Neuronal stem cell (in vitro differentiated cells): ENCODE measurements at regions not wholly inside any gene's neighbourhood (a gene's known extent, or its start where the extent isn't known, plus 50 kb on each side); places are given as distances from the start of the nearest gene placed in this dataset.
"Not testable (repeated sequence)": the region's sequence is repeated elsewhere in the genome, so short reads cannot be mapped to it uniquely, and the experiment has no call there.

Experiments used
- DNase-seq: peaks from one replicate; pipeline ENCODE4 v3.0.0-alpha.2; 2013; ENCODE audit warnings: low spot score
- H2AFZ ChIP-seq: one replicate; pipeline ENCODE4 v1.6.1; 2013; ENCODE audit warnings: mild to moderate bottlenecking, low read length, inconsistent platforms
- H2AK5ac ChIP-seq: 2 replicates; pipeline ENCODE4 v1.6.1; 2013; ENCODE audit warnings: low read depth, mild to moderate bottlenecking, inconsistent platforms, low read length, moderate library complexity, mixed read lengths
- H2BK120ac ChIP-seq: 2 replicates; pipeline ENCODE4 v1.6.1; 2013; ENCODE audit warnings: low read depth, mild to moderate bottlenecking, inconsistent platforms, low read length, moderate library complexity, mixed read lengths
- H2BK12ac ChIP-seq: one replicate; pipeline ENCODE4 v1.6.1; 2013; ENCODE audit warnings: low read length, inconsistent platforms
- H2BK15ac ChIP-seq: 2 replicates; pipeline ENCODE4 v1.6.1; 2013; ENCODE audit warnings: mild to moderate bottlenecking, low read length, inconsistent platforms, mixed read lengths
- H2BK5ac ChIP-seq: one replicate; pipeline ENCODE4 v1.6.1; 2013; ENCODE audit warnings: inconsistent platforms, mild to moderate bottlenecking, low read length, moderate library complexity
- H3K14ac ChIP-seq: one replicate; pipeline ENCODE4 v1.6.1; 2013; ENCODE audit warnings: low read length, inconsistent platforms
- H3K18ac ChIP-seq: 2 replicates; pipeline ENCODE4 v1.6.1; 2013; ENCODE audit warnings: low read length, inconsistent platforms
- H3K23ac ChIP-seq: 2 replicates; pipeline ENCODE4 v1.6.1; 2013; ENCODE audit warnings: low read depth, mild to moderate bottlenecking, mixed read lengths, low read length, inconsistent platforms; ENCODE audit not compliant: poor library complexity
- H3K27ac ChIP-seq: replicated peaks from 3 replicates; pipeline ENCODE4 v1.5.1; 2013; ENCODE audit warnings: low read length, inconsistent platforms
- H3K27me3 ChIP-seq, 3 experiments: 2 replicates each; pipeline ENCODE4 v1.6.1; 2013; ENCODE audit warnings: low read length in 3 of 3, mild to moderate bottlenecking in 2 of 3, inconsistent platforms in 1 of 3, low read depth in 1 of 3, mixed read lengths in 1 of 3, moderate library complexity in 1 of 3; ENCODE audit not compliant: control insufficient read depth in 3 of 3, insufficient read depth in 3 of 3
- H3K36me3 ChIP-seq, 2 donors: replicated peaks in 1 of 2; 2 replicates each; pipeline ENCODE4 v1.6.1; 2013; ENCODE audit warnings: low read length in 2 of 2; ENCODE audit not compliant: control insufficient read depth in 2 of 2, insufficient read depth in 2 of 2
- H3K4ac ChIP-seq: 2 replicates; pipeline ENCODE4 v1.6.1; 2013; ENCODE audit warnings: inconsistent platforms, mild to moderate bottlenecking, low read length, moderate library complexity
- H3K4me1 ChIP-seq, 2 donors: 1 replicate in 1 of 2; 2 replicates in 1 of 2; pipeline ENCODE4 v1.6.1; 2013; ENCODE audit warnings: low read length in 2 of 2, low read depth in 1 of 2; ENCODE audit not compliant: control insufficient read depth in 2 of 2, insufficient read depth in 1 of 2
- H3K4me2 ChIP-seq: one replicate; pipeline ENCODE4 v1.6.1; 2013; ENCODE audit warnings: mild to moderate bottlenecking, low read length, inconsistent platforms; ENCODE audit not compliant: insufficient read depth, poor library complexity, severe bottlenecking
- H3K4me3 ChIP-seq, 2 donors: 2 replicates each; pipeline ENCODE4 v1.5.1; 2013; ENCODE audit warnings: low read length in 2 of 2, mild to moderate bottlenecking in 2 of 2, inconsistent platforms in 1 of 2, moderate library complexity in 1 of 2
- H3K79me1 ChIP-seq: one replicate; pipeline ENCODE4 v1.6.1; 2013; ENCODE audit warnings: low read depth, mild to moderate bottlenecking, inconsistent platforms, low read length, moderate library complexity
- H3K9ac ChIP-seq: one replicate; pipeline ENCODE4 v1.6.1; 2013; ENCODE audit warnings: mild to moderate bottlenecking, low read depth, low read length, inconsistent platforms; ENCODE audit not compliant: poor library complexity
- H3K9me3 ChIP-seq, 2 donors: replicated peaks in 1 of 2; 2 replicates each; pipeline versions ENCODE3 to v1.6.1; 2013; ENCODE audit warnings: low read length in 2 of 2, mild to moderate bottlenecking in 2 of 2, inconsistent platforms in 1 of 2, low read depth in 1 of 2, mixed read lengths in 1 of 2, moderate library complexity in 1 of 2; ENCODE audit not compliant: control insufficient read depth in 2 of 2, insufficient read depth in 1 of 2
- H4K8ac ChIP-seq: one replicate; pipeline ENCODE4 v1.6.1; 2013; ENCODE audit warnings: low read depth, mild to moderate bottlenecking, inconsistent platforms, low read length, moderate library complexity
- H4K91ac ChIP-seq: one replicate; pipeline ENCODE4 v1.6.1; 2013; ENCODE audit warnings: low read length, low read depth, mild to moderate bottlenecking, inconsistent platforms; ENCODE audit not compliant: poor library complexity
- WGBS, 2 donors: extraction: QIAGEN DNeasy Blood & Tissue Kit; methylation state at CpG; one replicate each; pipeline ENCODE4 v1.1.7; 2013; ENCODE audit warnings: missing lambda C conversion rate in 2 of 2, mixed read lengths in 1 of 2; ENCODE audit not compliant: insufficient read length in 2 of 2, insufficient replicate concordance in 1 of 2; ENCODE audit errors: extremely low coverage in 2 of 2; 5-methylcytosine and 5-hydroxymethylcytosine counted together

DNA sequence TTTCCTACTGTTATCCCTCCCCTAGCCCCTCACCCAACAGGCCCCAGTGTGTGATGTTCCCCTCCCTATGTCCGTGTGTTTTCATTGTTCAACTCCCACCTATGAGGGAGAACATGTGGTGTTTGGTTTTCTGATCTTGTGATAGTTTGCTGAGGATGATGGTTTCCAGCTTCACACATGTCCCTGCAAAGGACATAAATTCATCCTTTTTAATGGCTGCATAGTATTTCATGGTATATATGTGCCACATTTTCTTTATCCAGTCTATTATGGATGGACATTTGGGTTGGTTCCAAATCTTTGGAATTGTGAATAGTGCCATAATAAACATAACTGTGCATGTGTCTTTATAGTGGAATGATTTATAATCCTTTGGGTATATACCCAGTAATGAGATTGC lies 54.5 kb upstream of the NEK3 start:
- no CpG with 5 or more reads among the region's 1 CpG for WGBS, 2 donors
- not testable (repeated sequence) for H2BK5ac ChIP-seq, H3K9ac ChIP-seq, H4K91ac ChIP-seq, H3K27me3 ChIP-seq, H3K23ac ChIP-seq, H3K36me3 ChIP-seq, H3K27ac ChIP-seq, H2BK15ac ChIP-seq, H4K8ac ChIP-seq, H2AFZ ChIP-seq, H3K4me1 ChIP-seq, H2AK5ac ChIP-seq, DNase-seq, H3K4ac ChIP-seq, H3K4me2 ChIP-seq, H3K4me3 ChIP-seq, H2BK12ac ChIP-seq, H3K18ac ChIP-seq, H3K14ac ChIP-seq, H3K9me3 ChIP-seq, H2BK120ac ChIP-seq, H3K79me1 ChIP-seq

DNA sequence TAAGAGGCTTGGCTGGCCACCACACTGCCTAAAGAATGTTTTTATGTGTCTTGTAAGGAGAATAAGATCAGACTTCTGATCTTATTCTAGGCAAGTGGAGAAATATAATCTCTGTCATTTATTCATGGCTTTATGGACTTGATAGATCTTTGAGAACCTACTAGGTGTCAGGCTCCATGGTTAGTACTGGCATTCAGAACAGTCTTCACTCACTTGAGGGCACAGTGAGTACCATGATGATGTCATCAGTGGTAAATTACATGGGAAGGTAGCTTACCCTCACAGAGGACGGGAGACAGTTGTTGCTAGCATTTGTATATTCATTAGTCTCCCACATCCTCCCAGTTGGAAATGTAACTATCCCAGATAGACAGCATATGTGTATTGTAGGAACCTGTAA lies 53.5 kb upstream of the NEK3 start:
- H3K4me3 ChIP-seq, H2BK5ac ChIP-seq, H4K8ac ChIP-seq, H3K9me3 ChIP-seq, H2BK12ac ChIP-seq, H3K27ac ChIP-seq, H3K79me1 ChIP-seq, H2BK15ac ChIP-seq, H3K4me2 ChIP-seq, H3K36me3 ChIP-seq, H3K18ac ChIP-seq, DNase-seq, H3K14ac ChIP-seq, H3K23ac ChIP-seq, H2AK5ac ChIP-seq, H2AFZ ChIP-seq, H3K4ac ChIP-seq, H3K9ac ChIP-seq, H3K27me3 ChIP-seq, H3K4me1 ChIP-seq, H4K91ac ChIP-seq, H2BK120ac ChIP-seq: not testable (repeated sequence)
- WGBS, 2 donors: no CpG with 5 or more reads among the region's 1 CpG

DNA sequence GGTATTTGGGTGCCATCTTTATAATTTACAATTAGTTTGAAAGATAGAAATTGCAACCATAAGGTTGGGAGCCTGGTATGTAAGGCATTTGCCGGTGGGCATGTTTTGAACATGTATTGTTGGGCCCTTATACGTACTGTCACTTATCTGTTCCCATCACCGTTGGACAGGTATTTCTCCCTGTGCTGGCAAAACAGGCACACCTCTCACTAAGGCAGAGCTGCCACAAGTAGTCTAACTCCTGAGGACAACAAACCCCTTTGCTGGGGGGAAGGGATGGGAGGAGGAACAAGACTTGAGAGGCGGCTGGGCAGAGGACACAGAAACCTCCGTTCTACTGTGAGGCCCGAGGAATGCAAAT lies 52.0 kb upstream of the NEK3 start:
- peak overlapping the region; percentile 64 for H2AFZ ChIP-seq
- H3K36me3 ChIP-seq, H3K18ac ChIP-seq, H2BK15ac ChIP-seq, H2BK12ac ChIP-seq, H2BK120ac ChIP-seq, H3K14ac ChIP-seq, H3K79me1 ChIP-seq, H2AK5ac ChIP-seq, H3K9me3 ChIP-seq, H3K4me3 ChIP-seq, DNase-seq, H3K4me1 ChIP-seq, H3K9ac ChIP-seq, H4K8ac ChIP-seq, H2BK5ac ChIP-seq, H4K91ac ChIP-seq, H3K23ac ChIP-seq, H3K27me3 ChIP-seq, H3K4me2 ChIP-seq, H3K4ac ChIP-seq, H3K27ac ChIP-seq: not testable (repeated sequence)
- no CpG with 5 or more reads among the region's 6 CpGs for WGBS, 2 donors

DNA sequence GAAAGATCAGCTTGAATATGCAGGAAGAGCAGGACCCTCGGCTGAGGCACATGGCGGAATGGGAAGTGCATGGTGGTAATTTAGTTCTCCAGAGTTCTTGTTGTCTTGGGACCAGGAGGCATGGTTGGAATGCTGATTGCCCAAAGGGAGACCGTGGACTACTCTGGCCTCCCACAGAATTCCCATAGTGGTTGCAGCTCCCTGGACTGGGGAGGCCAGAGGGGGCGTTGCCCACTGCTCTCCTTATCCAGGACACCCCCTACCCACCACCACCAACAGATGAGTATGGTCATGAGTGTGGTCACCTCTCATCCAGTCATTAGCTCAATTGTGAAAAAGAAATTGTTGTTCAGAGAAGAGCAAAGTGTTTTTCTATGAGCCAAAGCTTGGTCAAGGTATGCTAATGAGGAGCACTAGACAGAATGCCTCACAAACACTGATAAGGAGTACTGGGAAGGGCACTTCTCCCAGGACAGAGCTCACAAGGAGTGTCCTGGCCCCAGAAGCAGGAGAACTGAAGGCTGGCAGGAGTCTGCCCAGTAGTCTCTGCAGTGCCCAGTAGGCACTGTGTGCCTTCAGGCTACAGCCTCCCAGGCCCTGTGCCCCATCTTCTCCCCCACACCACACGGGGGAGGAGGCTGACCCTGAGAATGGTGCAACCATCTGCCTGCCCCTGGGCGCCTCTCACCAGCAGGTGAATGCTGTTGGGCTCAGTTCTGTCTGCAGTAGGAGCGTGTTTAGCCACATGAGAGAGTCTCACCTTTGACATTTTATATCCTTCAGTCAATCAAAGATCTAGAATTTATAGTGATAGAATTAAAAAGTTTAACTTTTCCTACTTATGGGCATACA lies 51.4 kb upstream of the NEK3 start:
- H3K79me1 ChIP-seq, H2BK12ac ChIP-seq, H2BK15ac ChIP-seq, H2BK120ac ChIP-seq, H2AK5ac ChIP-seq, H3K36me3 ChIP-seq, H3K23ac ChIP-seq, H3K4me1 ChIP-seq, DNase-seq, H3K4me3 ChIP-seq, H3K9me3 ChIP-seq, H3K9ac ChIP-seq, H4K8ac ChIP-seq, H3K14ac ChIP-seq, H3K27ac ChIP-seq, H3K4me2 ChIP-seq, H3K27me3 ChIP-seq, H3K4ac ChIP-seq, H2AFZ ChIP-seq, H4K91ac ChIP-seq, H2BK5ac ChIP-seq: not testable (repeated sequence)
- no CpG with 5 or more reads among the region's 7 CpGs for WGBS, 2 donors
- H3K18ac ChIP-seq: peak overlapping the region; percentile 64
